ENCODE measurements at regions not wholly inside any gene's neighbourhood (a gene's known extent, or its start where the extent isn't known, plus 50 kb on each side); places are given as distances from the start of the nearest gene placed in this dataset.

- in situ Hi-C loops (cut with HindIII; ENCODE audit: low sequenced_read_pairs) = no loop called here
- no peak overlapping the region for H3K4me3 ChIP-seq (ENCODE audit: low read depth, low read length)
- no peak for DNase-seq (ENCODE audit: low read depth)
- TF ChIP-seq, protein P1, sequence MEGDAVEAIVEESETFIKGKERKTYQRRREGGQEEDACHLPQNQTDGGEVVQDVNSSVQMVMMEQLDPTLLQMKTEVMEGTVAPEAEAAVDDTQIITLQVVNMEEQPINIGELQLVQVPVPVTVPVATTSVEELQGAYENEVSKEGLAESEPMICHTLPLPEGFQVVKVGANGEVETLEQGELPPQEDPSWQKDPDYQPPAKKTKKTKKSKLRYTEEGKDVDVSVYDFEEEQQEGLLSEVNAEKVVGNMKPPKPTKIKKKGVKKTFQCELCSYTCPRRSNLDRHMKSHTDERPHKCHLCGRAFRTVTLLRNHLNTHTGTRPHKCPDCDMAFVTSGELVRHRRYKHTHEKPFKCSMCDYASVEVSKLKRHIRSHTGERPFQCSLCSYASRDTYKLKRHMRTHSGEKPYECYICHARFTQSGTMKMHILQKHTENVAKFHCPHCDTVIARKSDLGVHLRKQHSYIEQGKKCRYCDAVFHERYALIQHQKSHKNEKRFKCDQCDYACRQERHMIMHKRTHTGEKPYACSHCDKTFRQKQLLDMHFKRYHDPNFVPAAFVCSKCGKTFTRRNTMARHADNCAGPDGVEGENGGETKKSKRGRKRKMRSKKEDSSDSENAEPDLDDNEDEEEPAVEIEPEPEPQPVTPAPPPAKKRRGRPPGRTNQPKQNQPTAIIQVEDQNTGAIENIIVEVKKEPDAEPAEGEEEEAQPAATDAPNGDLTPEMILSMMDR (IDR thresholded peaks at IDR 0.05; ENCODE audit: low read depth, low read length, missing control alignments) = no peak
These were observed 110.6 kb upstream of the NANOGP8 start for GRCh38 chr15:35195649-35196048.

GRCh38 chr15:35195031-35195430 lies 109.9 kb upstream of the NANOGP8 start:
- TF ChIP-seq, protein P1 (IDR thresholded peaks at IDR 0.05; ENCODE audit: low read depth, low read length, missing control alignments) = no peak
- in situ Hi-C loops (cut with HindIII; ENCODE audit: low sequenced_read_pairs) = no loop called here

GRCh38 chr15:35194296-35194695 lies 109.2 kb upstream of the NANOGP8 start:
- TF ChIP-seq, protein P1 (IDR thresholded peaks at IDR 0.05; ENCODE audit: low read depth, low read length, missing control alignments) = no peak
- no peak for DNase-seq (ENCODE audit: low read depth)
- in situ Hi-C loops (cut with HindIII; ENCODE audit: low sequenced_read_pairs) = no loop called here
- H3K4me3 ChIP-seq (ENCODE audit: low read depth, low read length) = no peak overlapping the region

More at GRCh38 chr15:35195031-35195430, 109.9 kb upstream of the NANOGP8 start:
- no peak overlapping the region for H3K4me3 ChIP-seq (ENCODE audit: low read depth, low read length)
- no peak for DNase-seq (ENCODE audit: low read depth)

- no peak overlapping the region for H3K4me3 ChIP-seq (ENCODE audit: low read depth, low read length)
- no peak for DNase-seq (ENCODE audit: low read depth)
- TF ChIP-seq, protein P1 (IDR thresholded peaks at IDR 0.05; ENCODE audit: low read depth, low read length, missing control alignments) = no peak
- in situ Hi-C loops (cut with HindIII; ENCODE audit: low sequenced_read_pairs) = no loop called here
These were observed 106.7 kb upstream of the NANOGP8 start for GRCh38 chr15:35191783-35192182.

DNA sequence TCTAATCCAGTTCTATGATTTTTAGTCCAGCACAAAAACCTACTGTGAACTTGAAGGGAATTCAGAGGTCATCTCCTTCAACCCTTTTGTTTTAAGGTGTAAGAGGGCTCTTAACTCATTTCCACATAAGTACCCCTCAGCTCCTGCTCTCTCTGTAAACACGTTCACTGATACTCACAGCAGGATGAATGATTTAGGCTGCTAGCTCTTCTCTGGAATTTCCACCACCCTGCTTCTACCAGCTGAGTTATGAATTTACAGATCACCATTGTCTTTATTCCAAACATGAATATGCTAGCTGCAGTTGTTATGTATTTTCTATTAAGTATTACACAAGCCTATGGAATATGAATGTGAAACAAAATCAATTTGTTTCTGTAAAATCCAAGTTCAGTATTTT lies 101.3 kb upstream of the NANOGP8 start:
- TF ChIP-seq, protein P1 (IDR thresholded peaks at IDR 0.05; ENCODE audit: low read depth, low read length, missing control alignments) = no peak
- no peak for DNase-seq (ENCODE audit: low read depth)
- in situ Hi-C loops (cut with HindIII; ENCODE audit: low sequenced_read_pairs) = no loop called here
- no peak overlapping the region for H3K4me3 ChIP-seq (ENCODE audit: low read depth, low read length)

- TF ChIP-seq, protein P1 (IDR thresholded peaks at IDR 0.05; ENCODE audit: low read depth, low read length, missing control alignments) = no peak
- DNase-seq (ENCODE audit: low read depth) = no peak
- no peak overlapping the region for H3K4me3 ChIP-seq (ENCODE audit: low read depth, low read length)
- in situ Hi-C loops (cut with HindIII; ENCODE audit: low sequenced_read_pairs) = no loop called here
These were observed 99.6 kb upstream of the NANOGP8 start for GRCh38 chr15:35184646-35185045.

Data from astrocyte of the cerebellum (primary cell).